GM12872 (cell line): ENCODE measurements at regions not wholly inside any gene's neighbourhood (a gene's known extent, or its start where the extent isn't known, plus 50 kb on each side); places are given as distances from the start of the nearest gene placed in this dataset.

Experiments
- CTCF ChIP-seq: IDR thresholded peaks from 3 replicates; pipeline ENCODE4 v1.5.1; 2011; ENCODE audit warnings: low read depth, mild to moderate bottlenecking, low read length, moderate library complexity; ENCODE audit not compliant: insufficient read depth

- no peak for TF ChIP-seq CTCF
Observed at GRCh38 chr3:81003008-81003645, 758.3 kb downstream of the GBE1 start.

GRCh38 chr3:80999481-80999880, 762.0 kb downstream of the GBE1 start:
- TF ChIP-seq CTCF: no peak

- no peak for TF ChIP-seq CTCF
Observed at GRCh38 chr3:80998022-80998421, 763.4 kb downstream of the GBE1 start.

- no peak for TF ChIP-seq CTCF
Observed at GRCh38 chr3:80997622-80998021, 763.8 kb downstream of the GBE1 start.

- TF ChIP-seq CTCF: no peak
Observed at GRCh38 chr3:80994767-80995166, 766.7 kb downstream of the GBE1 start.

GRCh38 chr3:80994085-80994665, 767.3 kb downstream of the GBE1 start:
- TF ChIP-seq CTCF: no peak

GRCh38 chr3:80993241-80993945, 768.1 kb downstream of the GBE1 start:
- no peak for TF ChIP-seq CTCF
